ENCODE measurements at regions not wholly inside any gene's neighbourhood (a gene's known extent, or its start where the extent isn't known, plus 50 kb on each side); places are given as distances from the start of the nearest gene placed in this dataset.

- TF ChIP-seq CTCF (IDR thresholded peaks at IDR 0.05 in 4 of 5, conservative IDR thresholded peaks at IDR 0.05 in 1 of 5) = no peak
- TF ChIP-seq POLR2A (IDR thresholded peaks at IDR 0.05) = no peak
These were observed 318.6 kb downstream of the PMP22 start for GRCh38 chr17:14946481-14946880.

Measured in gastrocnemius medialis (tissue), 4 donors.